ENCODE measurements at regions not wholly inside any gene's neighbourhood (a gene's known extent, or its start where the extent isn't known, plus 50 kb on each side); places are given as distances from the start of the nearest gene placed in this dataset.
"Not testable (repeated sequence)": the region's sequence is repeated elsewhere in the genome, so short reads cannot be mapped to it uniquely, and the experiment has no call there.

DNA sequence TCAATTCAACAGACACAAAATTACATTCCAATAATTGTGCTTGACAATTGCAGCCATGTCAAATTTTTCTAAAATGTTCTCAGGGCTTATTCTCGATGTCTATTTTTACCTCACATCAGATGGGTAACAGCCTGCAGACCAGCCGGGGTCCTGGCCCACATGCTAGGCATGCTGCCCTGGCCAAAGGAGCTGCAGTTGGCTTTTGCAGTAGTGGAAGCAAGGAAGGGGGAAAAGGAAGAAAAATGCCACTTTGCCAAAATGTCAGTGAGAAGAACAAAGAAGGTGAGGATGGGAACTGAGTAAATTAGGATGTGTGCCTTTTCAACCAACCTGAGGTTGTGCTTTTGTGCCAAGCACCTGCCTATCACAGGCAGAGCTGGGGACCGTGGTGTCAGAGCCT is 161.0 kb downstream of the FOXB1 start:
- H3K4me3 ChIP-seq (replicated peaks; ENCODE audit: low read depth, low read length), result no peak overlapping the region
- DNase-seq (ENCODE audit: extremely low read depth, insufficient read length), result no peak
- no peaks in the 10 kb centered on the region for H3K36me3 ChIP-seq (ENCODE audit: control insufficient read depth, insufficient read depth, low read length)
- H3K27me3 ChIP-seq (replicated peaks; ENCODE audit: control insufficient read depth, insufficient read depth, low read length), result no peaks in the 10 kb centered on the region; the same call in 1 of the 2 replicates
- TF ChIP-seq, protein P1, sequence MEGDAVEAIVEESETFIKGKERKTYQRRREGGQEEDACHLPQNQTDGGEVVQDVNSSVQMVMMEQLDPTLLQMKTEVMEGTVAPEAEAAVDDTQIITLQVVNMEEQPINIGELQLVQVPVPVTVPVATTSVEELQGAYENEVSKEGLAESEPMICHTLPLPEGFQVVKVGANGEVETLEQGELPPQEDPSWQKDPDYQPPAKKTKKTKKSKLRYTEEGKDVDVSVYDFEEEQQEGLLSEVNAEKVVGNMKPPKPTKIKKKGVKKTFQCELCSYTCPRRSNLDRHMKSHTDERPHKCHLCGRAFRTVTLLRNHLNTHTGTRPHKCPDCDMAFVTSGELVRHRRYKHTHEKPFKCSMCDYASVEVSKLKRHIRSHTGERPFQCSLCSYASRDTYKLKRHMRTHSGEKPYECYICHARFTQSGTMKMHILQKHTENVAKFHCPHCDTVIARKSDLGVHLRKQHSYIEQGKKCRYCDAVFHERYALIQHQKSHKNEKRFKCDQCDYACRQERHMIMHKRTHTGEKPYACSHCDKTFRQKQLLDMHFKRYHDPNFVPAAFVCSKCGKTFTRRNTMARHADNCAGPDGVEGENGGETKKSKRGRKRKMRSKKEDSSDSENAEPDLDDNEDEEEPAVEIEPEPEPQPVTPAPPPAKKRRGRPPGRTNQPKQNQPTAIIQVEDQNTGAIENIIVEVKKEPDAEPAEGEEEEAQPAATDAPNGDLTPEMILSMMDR (IDR thresholded peaks at IDR 0.05; ENCODE audit: insufficient read depth, low read length, poor library complexity, severe bottlenecking), result no peak

DNA sequence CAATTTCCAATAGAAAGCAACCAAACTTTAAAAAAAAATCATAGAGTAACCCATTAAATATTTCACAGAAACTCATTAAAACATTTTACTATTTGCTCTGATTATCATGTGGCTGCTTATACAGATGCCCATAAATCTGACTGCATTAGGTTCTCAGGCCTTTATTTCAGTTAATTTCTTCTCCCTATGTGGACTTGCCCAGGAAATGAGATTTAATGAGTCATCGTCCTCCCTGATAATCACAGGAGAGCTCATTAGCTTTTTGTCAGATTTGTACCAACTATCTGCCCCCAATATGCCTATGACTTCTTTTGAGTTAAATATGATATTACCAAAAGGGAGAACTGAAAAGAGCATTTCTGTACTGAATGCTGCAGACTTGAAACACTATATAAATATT is 168.0 kb downstream of the FOXB1 start:
- Histone ChIP-seq H3K36me3 (ENCODE audit: control insufficient read depth, insufficient read depth, low read length) (no peaks in the 10 kb centered on the region), H3K4me3 (replicated peaks; ENCODE audit: low read depth, low read length) (no peak overlapping the region), H3K27me3 (replicated peaks; ENCODE audit: control insufficient read depth, insufficient read depth, low read length) (no peaks in the 10 kb centered on the region)
- TF ChIP-seq, protein P1 (IDR thresholded peaks at IDR 0.05; ENCODE audit: insufficient read depth, low read length, poor library complexity, severe bottlenecking), result no peak
- DNase-seq (ENCODE audit: extremely low read depth, insufficient read length), result no peak

DNA sequence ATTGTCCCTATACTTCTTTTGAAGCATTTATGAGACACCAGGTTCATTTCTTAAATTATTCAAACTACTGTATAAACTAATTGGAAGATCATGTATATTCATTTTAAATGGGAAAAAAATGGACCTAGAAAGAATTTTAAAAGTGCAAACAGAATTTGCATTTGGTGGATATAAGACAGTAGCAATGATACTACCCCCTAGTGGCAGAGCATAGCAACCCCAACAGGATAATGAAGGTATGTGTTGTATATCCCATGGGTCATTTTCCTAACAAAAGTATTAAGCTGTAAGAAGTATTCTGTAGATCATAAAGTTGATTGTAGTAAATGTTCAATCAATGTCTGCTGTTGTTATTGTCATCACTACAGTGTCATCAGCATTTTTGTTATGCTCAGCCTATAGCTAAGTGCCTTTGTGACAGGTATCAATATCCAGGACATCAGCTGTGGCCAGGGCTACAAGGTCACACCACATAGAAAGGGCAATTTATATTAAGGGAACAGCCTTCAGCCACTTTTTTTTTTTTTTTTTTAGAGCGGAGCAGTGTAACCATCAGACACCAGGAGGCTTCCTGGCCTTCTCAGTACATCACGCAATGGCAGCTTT is 175.8 kb downstream of the FOXB1 start:
- no peak for DNase-seq (ENCODE audit: extremely low read depth, insufficient read length)
- H3K4me3 ChIP-seq (replicated peaks; ENCODE audit: low read depth, low read length), result no peak overlapping the region
- H3K36me3 ChIP-seq (ENCODE audit: control insufficient read depth, insufficient read depth, low read length), result no peaks in the 10 kb centered on the region
- TF ChIP-seq, protein P1 (IDR thresholded peaks at IDR 0.05; ENCODE audit: insufficient read depth, low read length, poor library complexity, severe bottlenecking), result peak; percentile 84
- H3K27me3 ChIP-seq (replicated peaks; ENCODE audit: control insufficient read depth, insufficient read depth, low read length), result no peaks in the 10 kb centered on the region

DNA sequence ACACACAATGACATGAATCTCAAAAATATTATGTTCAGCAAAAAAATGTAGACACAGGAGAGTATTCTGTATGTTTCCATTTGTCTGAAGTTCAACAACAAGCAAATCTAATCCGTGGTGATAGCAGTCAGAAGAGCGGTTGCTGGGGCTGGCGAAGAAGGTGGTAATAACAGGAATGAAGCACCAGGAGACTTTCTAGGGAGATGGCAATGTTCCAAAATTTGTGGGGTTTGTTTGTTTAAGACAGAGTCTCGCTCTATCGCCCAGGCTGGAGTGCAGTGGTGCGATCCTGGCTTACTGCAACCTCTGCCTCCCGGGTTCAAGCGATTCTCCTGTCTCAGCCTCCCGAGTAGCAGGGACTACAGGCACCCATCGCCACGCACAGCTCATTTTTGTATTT is 177.8 kb downstream of the FOXB1 start:
- DNase-seq (ENCODE audit: extremely low read depth, insufficient read length); H3K27me3 ChIP-seq (replicated peaks; ENCODE audit: control insufficient read depth, insufficient read depth, low read length); H3K36me3 ChIP-seq (ENCODE audit: control insufficient read depth, insufficient read depth, low read length); H3K4me3 ChIP-seq (replicated peaks; ENCODE audit: low read depth, low read length): not testable (repeated sequence)

DNA sequence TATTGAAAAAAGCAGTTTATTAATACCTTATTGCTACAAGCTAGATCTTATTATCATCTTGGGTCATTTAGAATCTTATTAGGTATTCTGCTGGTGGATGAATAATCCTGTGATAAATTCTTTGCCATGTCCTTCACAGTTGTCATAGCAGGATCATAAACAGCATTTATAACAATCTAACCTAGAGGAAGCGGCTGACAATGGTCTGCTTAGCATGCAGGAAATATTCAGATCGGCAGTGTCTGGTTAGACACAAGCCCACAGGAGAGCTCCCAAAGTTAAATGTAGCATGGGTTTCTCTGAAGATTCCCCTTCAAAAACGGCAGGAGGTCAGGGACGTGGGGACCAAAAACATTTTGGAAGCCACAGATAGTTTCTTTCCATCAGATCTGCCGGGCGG is 179.3 kb downstream of the FOXB1 start:
- TF ChIP-seq, protein P1 (IDR thresholded peaks at IDR 0.05; ENCODE audit: insufficient read depth, low read length, poor library complexity, severe bottlenecking), result no peak
- Histone ChIP-seq H3K4me3 (replicated peaks; ENCODE audit: low read depth, low read length) (no peak overlapping the region), H3K36me3 (ENCODE audit: control insufficient read depth, insufficient read depth, low read length) (no peaks in the 10 kb centered on the region), H3K27me3 (replicated peaks; ENCODE audit: control insufficient read depth, insufficient read depth, low read length) (no peaks in the 10 kb centered on the region)
- no peak for DNase-seq (ENCODE audit: extremely low read depth, insufficient read length)

DNA sequence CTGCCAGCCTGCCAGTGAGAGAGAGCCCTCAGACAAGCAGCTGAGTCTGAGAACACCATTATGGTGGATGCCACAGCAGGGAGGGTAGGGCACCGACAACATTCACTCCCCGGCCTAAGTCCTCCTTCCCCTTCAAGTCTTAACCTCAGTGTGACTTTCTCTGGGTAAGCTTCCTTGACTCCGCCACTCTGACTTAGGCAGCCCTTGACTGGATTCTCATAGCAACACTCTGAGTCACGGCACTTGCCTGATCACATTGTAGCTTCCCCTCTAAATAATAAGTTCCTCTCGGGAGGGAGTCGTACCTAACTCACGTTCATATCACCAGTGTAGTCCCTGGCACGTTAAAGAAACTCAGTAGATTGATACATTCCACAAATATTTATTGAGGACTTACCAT is 180.5 kb downstream of the FOXB1 start:
- H3K36me3 ChIP-seq (ENCODE audit: control insufficient read depth, insufficient read depth, low read length), result no peaks in the 10 kb centered on the region
- H3K4me3 ChIP-seq (replicated peaks; ENCODE audit: low read depth, low read length), result no peak overlapping the region
- H3K27me3 ChIP-seq (replicated peaks; ENCODE audit: control insufficient read depth, insufficient read depth, low read length), result no peaks in the 10 kb centered on the region
- TF ChIP-seq, protein P1 (IDR thresholded peaks at IDR 0.05; ENCODE audit: insufficient read depth, low read length, poor library complexity, severe bottlenecking), result no peak
- no peak for DNase-seq (ENCODE audit: extremely low read depth, insufficient read length)

Measured in GM06990 (cell line).